Naive B cell (primary cell): ENCODE measurements at regions not wholly inside any gene's neighbourhood (a gene's known extent, or its start where the extent isn't known, plus 50 kb on each side); places are given as distances from the start of the nearest gene placed in this dataset.
"Not testable (repeated sequence)": the region's sequence is repeated elsewhere in the genome, so short reads cannot be mapped to it uniquely, and the experiment has no call there.

Source experiments
- ATAC-seq, 2 donors: fragments of 150-1000 bp; cut with Tn5 transposase; 2 replicates each; pipeline ENCODE4 v1.10.0; 2021; ENCODE audit warnings: low read depth in 2 of 2, mild to moderate bottlenecking in 2 of 2, moderate library complexity in 2 of 2
- DNase-seq: peaks from one replicate; pipeline ENCODE4 v3.0.0; 2022
- H3K27ac Mint-ChIP-seq, 6 donors: one replicate each; pipeline ENCODE4 v1.8.0; 2020 to 2022; ENCODE audit warnings: mild to moderate bottlenecking in 6 of 6, mixed read lengths in 6 of 6, moderate library complexity in 5 of 6, inconsistent platforms in 2 of 6
- H3K27me3 Mint-ChIP-seq, 3 donors: one replicate each; pipeline ENCODE4 v1.8.0; 2021 to 2022; ENCODE audit warnings: mixed read lengths in 3 of 3, mild to moderate bottlenecking in 1 of 3
- H3K36me3 Mint-ChIP-seq, 2 donors: one replicate each; pipeline ENCODE4 v1.8.0; 2020 to 2022; ENCODE audit warnings: mixed read lengths in 2 of 2, inconsistent platforms in 1 of 2, mild to moderate bottlenecking in 1 of 2
- H3K4me1 Mint-ChIP-seq, 3 donors: one replicate each; pipeline ENCODE4 v1.8.0; 2020 to 2022; ENCODE audit warnings: mixed read lengths in 3 of 3, inconsistent platforms in 1 of 3, mild to moderate bottlenecking in 1 of 3, moderate library complexity in 1 of 3
- H3K4me3 Mint-ChIP-seq, 8 donors: one replicate each; pipeline ENCODE4 v1.8.0; 2020 to 2022; ENCODE audit warnings: mild to moderate bottlenecking in 8 of 8, mixed read lengths in 8 of 8, moderate library complexity in 8 of 8, inconsistent platforms in 2 of 8
- H3K9me3 Mint-ChIP-seq, 7 donors: one replicate each; pipeline ENCODE4 v1.8.0; 2020 to 2022; ENCODE audit warnings: mixed read lengths in 7 of 7, mild to moderate bottlenecking in 5 of 7, inconsistent platforms in 2 of 7, moderate library complexity in 1 of 7

DNA sequence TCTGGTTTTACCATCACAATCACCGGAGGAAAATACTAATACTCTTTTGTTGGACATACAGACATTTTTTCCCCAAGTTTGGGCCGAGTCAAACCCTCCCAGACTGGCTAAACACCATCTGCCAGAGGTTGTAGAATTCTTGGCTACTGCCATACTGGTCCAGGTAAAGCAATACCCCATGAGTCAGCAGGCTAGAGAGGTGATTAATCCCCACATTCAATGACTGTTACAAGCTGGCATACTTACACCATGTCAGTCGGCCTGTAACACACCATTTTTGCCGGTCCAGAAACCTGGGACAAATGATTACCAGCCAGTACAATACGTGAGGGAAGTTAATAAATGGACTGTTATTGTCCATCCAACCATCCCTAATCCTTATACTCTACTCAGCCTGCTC lies 923.9 kb upstream of the AMELY start:
- no peak for ATAC-seq
- Mint-ChIP-seq H3K9me3 (no peaks in the 10 kb centered on the region), H3K27me3 (peaks cover 0 to 7% (median 0%) of the 10 kb centered on the region in 3 donors), H3K4me3 (no peak overlapping the region), H3K36me3 (no peaks in the 10 kb centered on the region), H3K27ac (no peak overlapping the region), H3K4me1 (no peaks in the 10 kb centered on the region)
- DNase-seq: no peak

DNA sequence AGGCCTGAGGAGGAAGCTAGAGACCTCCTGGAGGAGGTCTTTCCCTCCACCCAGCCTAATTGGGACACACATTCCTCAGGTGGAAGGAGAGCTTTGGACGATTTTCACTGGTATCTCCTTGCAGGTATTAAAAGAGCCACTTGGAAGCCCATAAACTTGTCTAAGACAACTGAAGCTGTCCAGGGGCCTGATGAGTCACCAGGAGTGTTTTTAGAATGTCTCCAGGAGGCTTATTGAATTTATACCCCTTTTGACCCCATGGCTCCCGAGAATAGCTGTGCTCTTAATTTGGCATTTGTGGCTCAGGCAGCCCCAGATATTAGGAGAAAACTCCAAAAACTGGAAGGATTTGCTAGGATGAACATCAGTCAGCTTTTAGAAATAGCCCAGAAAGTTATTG lies 922.7 kb upstream of the AMELY start:
- no peak for ATAC-seq
- Mint-ChIP-seq H3K9me3 (no peaks in the 10 kb centered on the region), H3K36me3 (no peaks in the 10 kb centered on the region), H3K4me3 (no peak overlapping the region), H3K27ac (no peak overlapping the region), H3K4me1 (no peaks in the 10 kb centered on the region), H3K27me3 (peaks cover 0 to 4% (median 0%) of the 10 kb centered on the region in 3 donors)
- no peak for DNase-seq

DNA sequence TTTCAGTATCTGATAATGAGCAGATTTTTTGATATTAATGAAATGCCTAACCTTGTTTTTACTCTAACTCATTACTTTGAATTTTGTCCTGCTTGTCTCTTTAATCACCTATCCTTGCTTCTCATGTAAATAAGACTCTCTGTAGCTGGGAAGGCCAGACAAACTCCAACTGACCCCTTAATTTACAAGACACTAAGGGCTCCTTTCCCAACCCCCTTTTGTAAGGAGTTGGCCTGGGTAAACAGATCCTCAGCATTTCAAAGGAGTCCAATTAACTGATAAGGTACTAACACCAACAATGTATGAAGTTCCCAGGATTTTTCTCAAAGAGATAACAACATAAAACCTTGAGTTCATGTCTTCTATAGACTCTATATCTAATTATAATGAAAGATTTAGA lies 919.3 kb upstream of the AMELY start:
- not testable (repeated sequence) for DNase-seq, H3K9me3 Mint-ChIP-seq, H3K27ac Mint-ChIP-seq, H3K4me1 Mint-ChIP-seq, H3K4me3 Mint-ChIP-seq, H3K36me3 Mint-ChIP-seq, ATAC-seq, H3K27me3 Mint-ChIP-seq

DNA sequence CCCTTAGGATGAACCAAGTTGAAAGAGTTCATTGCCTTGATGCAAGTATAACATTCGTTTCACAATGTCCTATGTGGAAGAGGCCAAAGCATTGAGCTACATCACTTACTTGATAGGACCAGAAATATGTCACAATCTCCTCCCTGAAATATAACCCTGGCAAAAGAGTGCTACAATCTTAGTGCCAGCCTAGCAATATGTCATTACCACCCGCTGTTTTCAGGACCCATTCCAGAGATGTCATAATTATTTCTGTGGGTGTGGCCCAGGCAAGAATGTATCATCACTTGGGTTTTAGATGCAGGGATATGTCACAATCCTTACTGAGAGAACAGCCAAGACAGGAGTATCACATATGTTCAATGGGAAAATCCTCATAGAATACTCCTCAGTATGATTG lies 915.0 kb upstream of the AMELY start:
- H3K27me3 Mint-ChIP-seq: no peaks in the 10 kb centered on the region
- no peak for DNase-seq
- no peaks in the 10 kb centered on the region for H3K4me1 Mint-ChIP-seq
- H3K4me3 Mint-ChIP-seq: no peak overlapping the region
- H3K27ac Mint-ChIP-seq: no peak overlapping the region
- no peaks in the 10 kb centered on the region for H3K36me3 Mint-ChIP-seq
- no peak for ATAC-seq
- H3K9me3 Mint-ChIP-seq: no peaks in the 10 kb centered on the region

DNA sequence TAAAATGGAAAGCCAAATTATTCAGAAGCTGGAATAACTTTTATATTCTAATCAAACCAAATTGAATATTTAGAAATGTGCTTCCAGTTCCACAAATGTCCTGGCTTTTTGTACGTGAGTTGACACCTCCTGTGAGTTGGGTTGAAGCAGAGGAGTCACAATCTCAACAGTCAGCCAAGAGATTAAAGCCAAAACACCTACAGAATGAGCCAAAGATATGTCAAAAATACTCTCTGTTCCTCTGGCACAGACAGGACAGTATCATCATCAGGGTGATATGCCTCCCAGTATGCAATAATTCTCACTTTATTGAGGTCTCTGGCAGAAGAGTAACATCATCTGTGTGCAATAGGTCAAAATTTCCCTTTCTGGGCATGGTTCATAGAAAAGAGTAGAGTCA lies 914.3 kb upstream of the AMELY start:
- H3K4me3 Mint-ChIP-seq: no peak overlapping the region
- H3K27ac Mint-ChIP-seq: no peak overlapping the region
- no peaks in the 10 kb centered on the region for H3K4me1 Mint-ChIP-seq
- no peaks in the 10 kb centered on the region for H3K36me3 Mint-ChIP-seq
- DNase-seq (no peak), ATAC-seq (no peak)
- H3K27me3 Mint-ChIP-seq: no peaks in the 10 kb centered on the region
- H3K9me3 Mint-ChIP-seq: no peaks in the 10 kb centered on the region

DNA sequence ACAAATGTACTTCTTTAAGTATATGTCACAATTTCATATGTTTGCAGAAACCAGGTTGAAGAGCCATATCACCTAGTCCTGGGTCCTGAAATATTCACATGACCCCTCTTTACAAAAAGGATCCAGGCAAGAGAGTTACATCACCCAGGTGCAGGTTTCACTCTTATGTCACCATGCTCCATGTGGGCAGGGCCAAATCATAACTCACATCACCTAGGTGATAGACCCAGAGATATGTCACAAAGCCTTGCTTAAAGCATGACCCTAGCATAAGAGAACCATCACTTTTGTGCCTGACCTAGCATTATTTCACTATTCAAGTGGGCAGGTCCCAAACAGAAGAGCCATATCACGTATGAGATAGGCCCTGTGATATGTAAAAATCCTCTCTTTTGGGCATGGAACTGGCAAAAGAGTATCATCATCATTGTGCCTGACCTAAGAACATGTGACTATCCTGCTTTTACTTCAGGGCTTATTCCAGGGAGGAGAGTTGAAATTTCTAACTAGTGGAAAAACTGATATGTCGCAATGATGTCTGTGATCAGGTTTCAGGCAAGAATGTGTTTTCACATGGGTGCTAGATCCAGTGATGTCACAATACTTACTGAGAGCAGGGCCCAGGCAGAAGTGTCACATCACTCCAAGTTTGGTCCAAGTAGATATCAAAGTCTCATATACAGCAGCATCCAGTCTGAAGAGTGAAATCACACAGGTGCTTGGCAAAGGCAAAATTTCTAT lies 909.9 kb upstream of the AMELY start:
- ATAC-seq: no peak
- H3K27me3 Mint-ChIP-seq: no peaks in the 10 kb centered on the region
- H3K4me3 Mint-ChIP-seq: no peak overlapping the region
- H3K9me3 Mint-ChIP-seq: no peaks in the 10 kb centered on the region
- DNase-seq: no peak
- H3K36me3 Mint-ChIP-seq: no peaks in the 10 kb centered on the region
- no peak overlapping the region for H3K27ac Mint-ChIP-seq
- no peaks in the 10 kb centered on the region for H3K4me1 Mint-ChIP-seq

DNA sequence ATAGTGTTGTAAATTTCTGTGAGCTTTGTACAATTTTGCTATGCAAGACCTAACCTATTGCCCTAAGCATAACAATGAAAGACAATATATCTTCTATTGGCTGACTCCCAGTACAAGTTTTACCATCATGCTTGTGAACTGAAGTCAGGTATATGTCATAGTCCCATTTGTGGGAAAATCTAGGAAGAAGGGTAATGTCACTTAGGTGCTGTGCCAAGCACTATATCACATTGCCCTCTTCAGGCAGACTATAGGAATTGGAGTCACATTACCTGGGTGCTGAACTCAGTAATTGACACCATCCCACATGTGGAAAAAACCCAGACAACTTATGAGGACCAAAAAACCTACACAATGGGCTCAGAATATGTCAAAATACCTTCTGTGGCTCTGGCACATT lies 907.4 kb upstream of the AMELY start:
- H3K4me1 Mint-ChIP-seq: no peaks in the 10 kb centered on the region
- DNase-seq (no peak), ATAC-seq (no peak)
- no peaks in the 10 kb centered on the region for H3K9me3 Mint-ChIP-seq
- H3K4me3 Mint-ChIP-seq: no peak overlapping the region
- no peak overlapping the region for H3K27ac Mint-ChIP-seq
- H3K27me3 Mint-ChIP-seq: no peaks in the 10 kb centered on the region
- H3K36me3 Mint-ChIP-seq: no peaks in the 10 kb centered on the region

DNA sequence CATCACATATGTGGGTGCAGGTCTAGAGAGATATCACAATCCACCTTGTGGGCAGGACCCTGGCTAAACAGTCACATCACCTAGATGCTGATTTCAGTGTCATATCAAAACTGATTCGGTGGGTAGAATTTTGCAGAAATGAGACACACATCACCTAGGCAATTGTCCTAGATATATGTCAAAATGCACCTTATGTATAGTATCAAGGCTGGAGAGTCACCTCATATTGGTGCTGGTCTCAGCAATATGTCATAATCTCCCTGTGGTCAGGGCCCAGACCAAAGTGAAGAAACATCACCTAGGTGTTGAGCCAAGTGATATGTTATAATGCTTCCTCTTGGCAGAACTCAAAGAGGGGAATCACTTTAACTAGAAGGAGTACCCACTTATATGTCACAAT lies 905.0 kb upstream of the AMELY start:
- H3K27ac Mint-ChIP-seq: no peak overlapping the region
- H3K36me3 Mint-ChIP-seq: no peaks in the 10 kb centered on the region
- H3K27me3 Mint-ChIP-seq: no peaks in the 10 kb centered on the region
- H3K4me1 Mint-ChIP-seq: no peaks in the 10 kb centered on the region
- H3K9me3 Mint-ChIP-seq: no peaks in the 10 kb centered on the region
- DNase-seq (no peak), ATAC-seq (no peak)
- H3K4me3 Mint-ChIP-seq: no peak overlapping the region

DNA sequence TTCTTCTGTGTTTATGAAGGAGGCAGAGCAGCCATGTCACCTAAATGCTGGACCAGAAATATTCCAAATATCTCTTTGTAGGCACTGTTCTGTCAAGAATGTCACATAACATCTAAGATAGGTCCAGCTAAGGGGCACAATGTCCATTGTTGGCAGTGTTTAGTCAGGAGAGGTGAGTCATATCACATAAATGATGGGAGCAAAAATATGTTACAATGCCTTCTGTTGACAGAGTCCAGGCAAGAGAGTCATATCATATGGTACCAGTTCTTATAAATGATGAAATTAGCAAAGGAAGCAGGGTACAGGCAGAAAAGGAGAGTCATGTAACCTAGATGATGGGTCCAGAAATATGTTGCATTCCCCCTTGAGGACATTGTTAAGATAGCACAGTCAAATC lies 904.4 kb upstream of the AMELY start:
- H3K4me1 Mint-ChIP-seq: no peaks in the 10 kb centered on the region
- no peaks in the 10 kb centered on the region for H3K36me3 Mint-ChIP-seq
- no peaks in the 10 kb centered on the region for H3K27me3 Mint-ChIP-seq
- H3K9me3 Mint-ChIP-seq: no peaks in the 10 kb centered on the region
- DNase-seq (no peak), ATAC-seq (no peak)
- no peak overlapping the region for H3K27ac Mint-ChIP-seq
- H3K4me3 Mint-ChIP-seq: no peak overlapping the region

DNA sequence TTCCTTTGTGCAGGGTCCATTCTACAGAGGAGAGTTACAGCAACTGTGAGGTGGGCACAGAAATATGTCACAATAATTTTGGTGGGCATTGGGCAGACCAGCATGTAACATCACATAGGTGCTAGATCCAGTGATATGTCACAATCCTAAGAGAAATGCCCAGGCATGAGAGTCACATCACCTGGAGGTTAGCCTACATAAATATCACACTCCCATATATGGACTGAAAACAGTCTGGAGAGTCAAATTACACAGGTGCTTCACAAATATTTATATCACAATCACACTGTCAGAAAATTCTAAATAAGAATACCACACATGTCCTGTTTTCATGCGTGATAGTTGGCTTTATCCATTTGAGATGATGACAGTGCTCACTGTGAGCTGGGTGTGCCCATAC lies 903.7 kb upstream of the AMELY start:
- Mint-ChIP-seq H3K27ac (no peak overlapping the region), H3K36me3 (no peaks in the 10 kb centered on the region), H3K9me3 (no peaks in the 10 kb centered on the region), H3K4me3 (no peak overlapping the region), H3K27me3 (no peaks in the 10 kb centered on the region), H3K4me1 (no peaks in the 10 kb centered on the region)
- DNase-seq (no peak), ATAC-seq (no peak)

DNA sequence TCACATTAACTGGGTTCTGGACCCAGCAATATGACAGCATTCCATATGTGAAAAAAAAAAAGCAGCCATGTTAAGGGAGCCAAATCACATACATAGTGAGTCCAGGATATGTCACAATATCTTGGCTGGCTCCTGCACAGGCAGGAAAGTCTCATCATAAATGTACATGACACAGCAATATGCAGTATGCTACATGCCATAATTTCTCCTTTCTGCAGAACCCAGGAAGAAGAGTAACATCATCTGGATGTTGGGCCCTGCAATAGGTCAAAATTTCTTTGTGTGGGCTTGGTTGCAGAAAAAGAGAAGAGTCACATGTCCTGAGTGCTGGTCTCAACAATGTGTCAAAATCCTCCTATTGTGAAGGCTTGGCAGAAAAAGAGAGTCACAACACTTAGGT lies 902.8 kb upstream of the AMELY start:
- DNase-seq: no peak
- H3K4me3 Mint-ChIP-seq: no peak overlapping the region
- H3K9me3 Mint-ChIP-seq: no peaks in the 10 kb centered on the region
- no peaks in the 10 kb centered on the region for H3K36me3 Mint-ChIP-seq
- no peak overlapping the region for H3K27ac Mint-ChIP-seq
- no peaks in the 10 kb centered on the region for H3K27me3 Mint-ChIP-seq
- H3K4me1 Mint-ChIP-seq: no peaks in the 10 kb centered on the region
- ATAC-seq: no peak

DNA sequence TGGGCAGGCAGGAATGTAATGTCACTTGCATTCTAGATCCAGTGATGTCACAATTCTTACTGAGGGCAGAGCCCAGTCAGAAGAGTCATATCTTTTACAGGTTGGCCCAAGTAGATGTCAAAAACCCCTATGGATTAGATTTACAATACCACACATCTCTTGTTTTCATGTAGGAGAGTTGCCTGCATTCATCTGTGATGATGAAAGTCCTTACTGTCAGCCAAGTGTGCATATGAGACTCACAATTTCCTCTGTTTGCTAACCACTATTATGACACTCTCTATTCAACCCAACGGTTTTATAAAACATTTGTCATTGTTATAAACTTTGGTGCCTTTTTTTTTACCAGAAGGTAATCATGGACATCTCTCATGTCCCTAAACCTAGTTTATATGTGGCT lies 898.8 kb upstream of the AMELY start:
- ATAC-seq (no peak), DNase-seq (no peak)
- H3K4me1 Mint-ChIP-seq: no peaks in the 10 kb centered on the region
- no peak overlapping the region for H3K4me3 Mint-ChIP-seq
- no peaks in the 10 kb centered on the region for H3K36me3 Mint-ChIP-seq
- H3K9me3 Mint-ChIP-seq: no peaks in the 10 kb centered on the region
- no peaks in the 10 kb centered on the region for H3K27me3 Mint-ChIP-seq
- H3K27ac Mint-ChIP-seq: no peak overlapping the region

DNA sequence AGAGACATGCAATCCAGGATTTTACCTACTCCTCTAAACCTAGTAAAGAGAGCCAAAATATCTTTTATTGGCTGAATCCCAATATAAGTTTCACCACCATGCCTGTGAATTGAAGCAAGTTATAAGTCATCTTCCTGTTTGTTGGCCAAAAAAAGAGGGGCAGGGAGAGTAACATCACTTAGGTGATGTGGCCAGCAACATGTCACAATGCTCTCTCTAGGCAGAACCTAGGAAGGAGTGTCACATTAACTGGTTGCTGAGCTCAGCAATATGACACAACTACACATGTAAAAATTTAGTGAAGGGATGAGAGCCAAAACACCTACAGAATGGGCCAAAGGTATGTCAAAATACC lies 895.9 kb upstream of the AMELY start:
- ATAC-seq (no peak), DNase-seq (no peak)
- no peaks in the 10 kb centered on the region for H3K27me3 Mint-ChIP-seq
- no peaks in the 10 kb centered on the region for H3K36me3 Mint-ChIP-seq
- no peak overlapping the region for H3K4me3 Mint-ChIP-seq
- H3K9me3 Mint-ChIP-seq: no peaks in the 10 kb centered on the region
- no peaks in the 10 kb centered on the region for H3K4me1 Mint-ChIP-seq
- H3K27ac Mint-ChIP-seq: no peak overlapping the region

DNA sequence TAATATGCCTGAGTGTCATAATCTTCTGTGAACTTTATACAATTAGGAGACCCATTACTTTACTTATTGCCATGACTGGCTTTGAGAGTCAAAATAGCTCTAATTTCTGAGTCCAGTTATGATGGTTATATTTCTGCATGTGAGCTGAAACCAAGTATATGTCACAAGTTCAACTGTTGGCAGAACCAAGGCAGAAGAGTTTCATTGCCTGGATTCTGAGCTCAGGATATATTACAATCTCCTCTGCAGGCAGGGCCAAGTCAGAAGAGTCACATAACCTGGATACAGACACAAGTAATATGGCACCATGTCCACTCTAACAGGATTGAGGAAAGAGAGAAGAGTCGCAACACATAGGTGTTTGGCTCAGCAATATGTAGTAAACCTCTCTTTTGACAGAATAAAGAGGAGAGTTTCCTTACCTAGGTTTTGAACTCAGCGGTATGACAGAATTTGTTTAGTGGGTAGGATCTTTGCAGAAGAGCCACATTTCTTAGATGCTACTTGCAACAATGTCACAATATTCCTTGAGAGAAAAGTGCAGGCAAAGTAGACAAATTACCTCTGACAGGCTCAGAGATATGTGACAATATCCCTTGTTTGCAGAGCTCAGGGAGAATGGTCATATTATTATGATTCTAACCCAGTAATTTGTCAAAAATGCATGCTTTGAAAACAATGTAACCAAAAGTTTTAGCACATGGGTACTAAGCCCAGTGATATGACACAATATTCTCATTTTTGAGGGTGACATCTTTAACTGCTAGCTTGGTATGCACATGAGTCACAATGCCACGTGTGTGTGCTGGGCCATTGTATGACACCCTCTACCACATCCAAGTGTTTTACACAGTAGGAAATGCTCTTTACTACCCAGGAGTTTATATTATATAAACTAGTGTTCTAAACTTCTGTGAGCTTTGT lies 895.3 kb upstream of the AMELY start:
- no peak overlapping the region for H3K27ac Mint-ChIP-seq
- H3K4me1 Mint-ChIP-seq: no peaks in the 10 kb centered on the region
- peaks cover 0 to under 1% (median 0%) of the 10 kb centered on the region in 7 donors for H3K9me3 Mint-ChIP-seq
- no peak for DNase-seq
- no peaks in the 10 kb centered on the region for H3K27me3 Mint-ChIP-seq
- no peaks in the 10 kb centered on the region for H3K36me3 Mint-ChIP-seq
- H3K4me3 Mint-ChIP-seq: no peak overlapping the region
- ATAC-seq: no peak
